Lower lobe of right lung (tissue), 2 donors: ENCODE measurements at regions not wholly inside any gene's neighbourhood (a gene's known extent, or its start where the extent isn't known, plus 50 kb on each side); places are given as distances from the start of the nearest gene placed in this dataset.

ENCODE experiments used
- ATAC-seq, 2 donors: fragments of 200-7000 bp; cut with Tn5 transposase; one replicate each; pipeline ENCODE4 v1.9.1; 2020 to 2022; ENCODE audit warnings: mild to moderate bottlenecking in 2 of 2, moderate library complexity in 2 of 2
- DNase-seq: peaks from one replicate; pipeline ENCODE4 v3.0.0-alpha.2; 2020
- H3K27ac ChIP-seq: fragments of 200-600 bp; one replicate; pipeline ENCODE4 v1.8.0; 2022
- H3K27me3 ChIP-seq: fragments of 200-600 bp; one replicate; pipeline ENCODE4 v1.8.0; 2022; ENCODE audit warnings: low read depth
- H3K36me3 ChIP-seq: fragments of 200-600 bp; one replicate; pipeline ENCODE4 v1.8.0; 2022; ENCODE audit warnings: mild to moderate bottlenecking
- H3K4me1 ChIP-seq: fragments of 200-600 bp; one replicate; pipeline ENCODE4 v1.8.0; 2022
- H3K4me3 ChIP-seq: fragments of 200-600 bp; one replicate; pipeline ENCODE4 v1.8.0; 2022; ENCODE audit warnings: mild to moderate bottlenecking
- H3K9me3 ChIP-seq: fragments of 200-600 bp; one replicate; pipeline ENCODE4 v1.8.0; 2022
- intact Hi-C: fragments of 100-400 bp; cut with DNase I; formaldehyde crosslinking; loops from one replicate; pipeline ENCODE4 v1.11.0; 2022
- TF ChIP-seq, protein P1 (sequence below): fragments of 200-600 bp; IDR thresholded peaks from one replicate; pipeline ENCODE4 v1.8.0; 2022; ENCODE audit warnings: antibody characterized with exemption, mild to moderate bottlenecking
- donor health status: DM: no; HTN: yes; CAD: no; lungs with severe emphysema.

- peak overlapping the region; percentile 5 for H3K4me3 ChIP-seq
- peak; percentile 64 to 73 for ATAC-seq
These were observed 73.5 kb upstream of the SERTAD2 start for GRCh38 chr2:64727013-64727767.

GRCh38 chr2:64727843-64728463 lies 74.2 kb upstream of the SERTAD2 start:
- no peaks in the 10 kb centered on the region for H3K36me3 ChIP-seq
- DNase-seq (no peak), ATAC-seq (no peak)
- H3K4me1 ChIP-seq: peaks cover 39% of the 10 kb centered on the region
- H3K27me3 ChIP-seq: no peaks in the 10 kb centered on the region
- intact Hi-C loops: no loop called here
- H3K27ac ChIP-seq: peak overlapping the region; percentile 76
- TF ChIP-seq, protein P1, sequence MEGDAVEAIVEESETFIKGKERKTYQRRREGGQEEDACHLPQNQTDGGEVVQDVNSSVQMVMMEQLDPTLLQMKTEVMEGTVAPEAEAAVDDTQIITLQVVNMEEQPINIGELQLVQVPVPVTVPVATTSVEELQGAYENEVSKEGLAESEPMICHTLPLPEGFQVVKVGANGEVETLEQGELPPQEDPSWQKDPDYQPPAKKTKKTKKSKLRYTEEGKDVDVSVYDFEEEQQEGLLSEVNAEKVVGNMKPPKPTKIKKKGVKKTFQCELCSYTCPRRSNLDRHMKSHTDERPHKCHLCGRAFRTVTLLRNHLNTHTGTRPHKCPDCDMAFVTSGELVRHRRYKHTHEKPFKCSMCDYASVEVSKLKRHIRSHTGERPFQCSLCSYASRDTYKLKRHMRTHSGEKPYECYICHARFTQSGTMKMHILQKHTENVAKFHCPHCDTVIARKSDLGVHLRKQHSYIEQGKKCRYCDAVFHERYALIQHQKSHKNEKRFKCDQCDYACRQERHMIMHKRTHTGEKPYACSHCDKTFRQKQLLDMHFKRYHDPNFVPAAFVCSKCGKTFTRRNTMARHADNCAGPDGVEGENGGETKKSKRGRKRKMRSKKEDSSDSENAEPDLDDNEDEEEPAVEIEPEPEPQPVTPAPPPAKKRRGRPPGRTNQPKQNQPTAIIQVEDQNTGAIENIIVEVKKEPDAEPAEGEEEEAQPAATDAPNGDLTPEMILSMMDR: no peak
- H3K4me3 ChIP-seq: no peak overlapping the region
- H3K9me3 ChIP-seq: no peaks in the 10 kb centered on the region

More at GRCh38 chr2:64727013-64727767, 73.5 kb upstream of the SERTAD2 start:
- Histone ChIP-seq H3K27me3 (no peaks in the 10 kb centered on the region), H3K27ac (peak overlapping the region; percentile 76), H3K36me3 (no peaks in the 10 kb centered on the region), H3K9me3 (no peaks in the 10 kb centered on the region), H3K4me1 (peaks cover 39% of the 10 kb centered on the region)
- intact Hi-C loops: no loop called here
- no peak for DNase-seq
- TF ChIP-seq, protein P1: no peak

GRCh38 chr2:64730551-64731262 lies 77.0 kb upstream of the SERTAD2 start:
- H3K9me3 ChIP-seq: no peaks in the 10 kb centered on the region
- intact Hi-C loops: no loop called here

DNA sequence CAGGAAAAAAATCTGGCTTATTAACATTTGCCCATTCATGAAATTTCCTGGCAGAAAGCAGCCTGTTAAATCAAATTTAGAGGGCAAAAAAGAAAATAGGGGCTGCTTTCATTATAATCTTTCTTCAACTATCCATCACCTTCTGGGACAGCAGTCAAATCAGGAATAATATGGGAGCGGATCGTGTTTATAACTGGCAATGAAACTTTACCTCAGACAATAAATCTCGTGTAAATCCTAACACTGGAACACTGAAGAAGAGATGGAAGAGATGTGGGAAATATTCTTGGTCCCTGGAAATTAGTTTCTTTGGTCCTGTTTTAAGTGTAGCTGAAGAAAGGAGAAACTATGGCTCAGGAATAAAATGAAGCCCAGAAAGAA lies 77.5 kb upstream of the SERTAD2 start:
- ATAC-seq: no peak
- Histone ChIP-seq H3K4me1 (peaks cover 35% of the 10 kb centered on the region), H3K9me3 (no peaks in the 10 kb centered on the region), H3K27ac (peak overlapping the region; percentile 84), H3K36me3 (no peaks in the 10 kb centered on the region), H3K27me3 (no peaks in the 10 kb centered on the region), H3K4me3 (peak overlapping the region; percentile 47)
- intact Hi-C loops: no loop called here
- no peak for DNase-seq
- TF ChIP-seq, protein P1: no peak

More at GRCh38 chr2:64730551-64731262, 77.0 kb upstream of the SERTAD2 start:
- Histone ChIP-seq H3K36me3 (no peaks in the 10 kb centered on the region), H3K27me3 (no peaks in the 10 kb centered on the region), H3K4me1 (peaks cover 39% of the 10 kb centered on the region), H3K4me3 (peak overlapping the region; percentile 47), H3K27ac (peak overlapping the region; percentile 84)
- peak; percentile 51 for DNase-seq
- peak; percentile 87 to 88 for ATAC-seq
- TF ChIP-seq, protein P1: no peak

- intact Hi-C loops: no loop called here
- Histone ChIP-seq H3K27me3 (no peaks in the 10 kb centered on the region), H3K9me3 (no peaks in the 10 kb centered on the region), H3K4me1 (peaks cover 30% of the 10 kb centered on the region), H3K27ac (peak overlapping the region; percentile 84), H3K4me3 (no peak overlapping the region), H3K36me3 (no peaks in the 10 kb centered on the region)
- TF ChIP-seq, protein P1: no peak
- ATAC-seq (peak; percentile 55 to 64), DNase-seq (no peak)
These were observed 78.0 kb upstream of the SERTAD2 start for GRCh38 chr2:64731746-64732145.
